ENCODE measurements at regions not wholly inside any gene's neighbourhood (a gene's known extent, or its start where the extent isn't known, plus 50 kb on each side); places are given as distances from the start of the nearest gene placed in this dataset.
A peak's percentile ranks its signal among the peaks of the same experiment; 100 is the strongest.

DNA sequence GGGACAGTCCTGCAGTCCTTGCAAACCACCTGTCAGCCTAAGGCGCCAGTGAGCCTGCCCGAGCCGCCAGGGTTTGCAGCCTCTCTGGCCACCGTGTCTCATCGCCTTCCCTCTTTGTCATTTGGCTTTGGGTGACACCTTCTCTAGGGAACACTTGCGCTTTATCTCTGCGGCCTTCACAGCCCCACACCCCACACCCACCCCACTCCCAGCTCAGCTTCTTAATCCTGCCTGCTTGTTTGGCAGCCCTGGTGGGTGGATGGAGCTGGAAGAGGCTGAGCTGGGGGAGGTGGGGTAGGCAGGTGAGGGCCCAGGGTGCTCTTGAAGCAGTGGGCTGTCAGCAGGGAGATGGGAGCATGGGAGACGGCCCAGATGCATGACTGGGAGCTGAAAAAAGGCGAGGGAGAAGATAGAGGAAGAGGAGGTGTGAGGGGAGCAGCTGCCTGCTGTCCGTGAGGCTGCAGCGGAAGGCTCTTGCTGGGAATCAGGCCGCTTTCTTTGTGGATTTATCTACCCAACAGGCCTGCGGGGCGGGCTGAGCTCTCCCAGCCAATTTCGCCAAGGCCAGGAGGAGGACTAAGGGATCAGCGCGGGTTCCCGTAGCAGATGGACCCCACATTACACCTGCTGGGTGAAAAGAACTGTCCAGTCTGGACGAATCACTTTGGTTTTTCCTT lies 97.5 kb upstream of the STOX2 start:
- no peaks in the 10 kb centered on the region for H3K4me1 ChIP-seq (ENCODE audit: control insufficient read depth, insufficient read depth, low read length)
- H3K27ac ChIP-seq (ENCODE audit: low read length): no peak overlapping the region
- H3K9me3 ChIP-seq (ENCODE audit: control insufficient read depth, insufficient read depth, low read depth, low read length): no peaks in the 10 kb centered on the region
- ATAC-seq (peak; percentile 42; the same call in 1 of the 2 replicates), DNase-seq (ENCODE audit: low read depth, low spot score) (no peak)
- no TSS peak for BruUV-seq (replicated peaks)
- ChIA-PET POLR2A (no interaction called here), CTCF (no interaction called here)
- in situ Hi-C loops (cut with HindIII; ENCODE audit: low pct_unique_long_range_greater_than_20kb, low sequenced_read_pairs): no loop called here
- intact Hi-C loops (cut with micrococcal nuclease; ENCODE audit: unreplicated experiment): loop anchor here (10.0 kb wide), 1 partner anchor 333 kb away; no protein-coding TSS in a partner anchor
- no peaks in the 10 kb centered on the region for H3K27me3 ChIP-seq (ENCODE audit: control insufficient read depth, insufficient read depth, low read length)
- no peak overlapping the region for H3K4me3 ChIP-seq (ENCODE audit: low read depth in 2 of 2, low read length in 2 of 2)
- TF ChIP-seq CTCF (IDR thresholded peaks at IDR 0.05) (no peak), SIN3A (IDR thresholded peaks at IDR 0.05; ENCODE audit: borderline replicate concordance, insufficient read depth, low read depth, low read length) (no peak), TCF7L2 (IDR thresholded peaks at IDR 0.05; ENCODE audit: low read depth, low read length) (no peak), REST (IDR thresholded peaks at IDR 0.05; ENCODE audit: insufficient read depth in 1 of 2, low read depth in 2 of 2, low read length in 1 of 2) (no peak), POLR2AphosphoS5 (IDR thresholded peaks at IDR 0.05; ENCODE audit: low read depth, low read length) (no peak)
- no peaks in the 10 kb centered on the region for H3K36me3 ChIP-seq (ENCODE audit: control insufficient read depth, insufficient read depth, low read length)

DNA sequence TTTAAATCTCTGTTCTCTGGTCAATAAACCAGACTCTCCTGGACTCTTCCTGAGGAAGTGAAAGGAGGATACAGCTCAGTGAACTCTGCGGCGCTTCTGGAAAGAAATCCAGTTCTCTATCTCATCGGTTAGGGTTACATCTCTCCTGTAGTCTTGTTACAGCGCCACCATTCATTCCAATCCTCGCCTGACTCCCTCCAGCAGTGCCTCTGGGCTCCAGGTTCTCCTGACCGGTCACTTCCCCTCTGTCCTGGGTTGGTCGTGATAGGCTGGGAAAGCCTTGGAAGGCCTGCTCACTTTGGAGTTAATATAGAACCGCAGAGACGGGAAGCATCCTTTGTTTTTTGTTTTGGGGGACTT lies 97.0 kb upstream of the STOX2 start:
- ChIA-PET POLR2A (no interaction called here), CTCF (no interaction called here)
- Histone ChIP-seq H3K4me1 (ENCODE audit: control insufficient read depth, insufficient read depth, low read length) (no peaks in the 10 kb centered on the region), H3K27me3 (ENCODE audit: control insufficient read depth, insufficient read depth, low read length) (no peaks in the 10 kb centered on the region), H3K27ac (ENCODE audit: low read length) (no peak overlapping the region), H3K4me3 (ENCODE audit: low read depth in 2 of 2, low read length in 2 of 2) (no peak overlapping the region), H3K9me3 (ENCODE audit: control insufficient read depth, insufficient read depth, low read depth, low read length) (no peaks in the 10 kb centered on the region), H3K36me3 (ENCODE audit: control insufficient read depth, insufficient read depth, low read length) (no peaks in the 10 kb centered on the region)
- DNase-seq (ENCODE audit: low read depth, low spot score) (no peak), ATAC-seq (peak; percentile 42; the same call in 1 of the 2 replicates)
- TF ChIP-seq TCF7L2 (IDR thresholded peaks at IDR 0.05; ENCODE audit: low read depth, low read length) (no peak), POLR2AphosphoS5 (IDR thresholded peaks at IDR 0.05; ENCODE audit: low read depth, low read length) (no peak), REST (IDR thresholded peaks at IDR 0.05; ENCODE audit: insufficient read depth in 1 of 2, low read depth in 2 of 2, low read length in 1 of 2) (no peak), SIN3A (IDR thresholded peaks at IDR 0.05; ENCODE audit: borderline replicate concordance, insufficient read depth, low read depth, low read length) (no peak), CTCF (IDR thresholded peaks at IDR 0.05) (no peak)
- intact Hi-C loops (cut with micrococcal nuclease; ENCODE audit: unreplicated experiment): loop anchor here (10.0 kb wide), 1 partner anchor 333 kb away; no protein-coding TSS in a partner anchor
- in situ Hi-C loops (cut with HindIII; ENCODE audit: low pct_unique_long_range_greater_than_20kb, low sequenced_read_pairs): no loop called here
- BruUV-seq (replicated peaks): no TSS peak
